Fibroblast of mammary gland (primary cell): ENCODE measurements at regions not wholly inside any gene's neighbourhood (a gene's known extent, or its start where the extent isn't known, plus 50 kb on each side); places are given as distances from the start of the nearest gene placed in this dataset.

ENCODE experiments used
- DNase-seq: peaks from one replicate; pipeline ENCODE4 v3.0.0-alpha.2; 2010; ENCODE audit warnings: low read depth
- H3K4me3 ChIP-seq: 2 replicates; pipeline ENCODE4 v1.5.1; 2011; ENCODE audit warnings: low read depth, mild to moderate bottlenecking, low read length, moderate library complexity; ENCODE audit not compliant: control insufficient read depth
- TF ChIP-seq, protein P1 (sequence below): conservative IDR thresholded peaks from 2 replicates; pipeline ENCODE4 v1.5.1; 2011; ENCODE audit warnings: low read depth, low read length, inconsistent platforms; ENCODE audit not compliant: control insufficient read depth, insufficient read depth

DNA sequence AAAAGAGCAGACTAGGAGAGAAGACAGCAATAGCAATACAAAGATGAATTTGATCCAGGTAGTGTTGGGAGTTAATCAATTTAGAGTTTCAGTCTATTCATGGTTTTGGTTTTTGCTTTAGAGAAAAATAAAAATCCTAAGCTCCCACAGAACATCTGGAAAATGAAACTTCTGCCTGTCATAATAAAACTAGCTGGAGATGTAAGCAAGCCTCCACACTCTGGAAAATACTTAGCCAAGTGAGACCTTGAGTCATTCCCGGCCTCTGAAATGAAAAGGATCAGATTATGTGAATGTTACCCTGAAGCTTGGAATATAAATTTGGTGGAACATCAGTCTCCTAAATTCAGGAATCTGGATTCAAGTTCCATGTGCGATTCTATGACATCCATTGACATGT lies 485.6 kb upstream of the SPRED2 start:
- TF ChIP-seq, protein P1, sequence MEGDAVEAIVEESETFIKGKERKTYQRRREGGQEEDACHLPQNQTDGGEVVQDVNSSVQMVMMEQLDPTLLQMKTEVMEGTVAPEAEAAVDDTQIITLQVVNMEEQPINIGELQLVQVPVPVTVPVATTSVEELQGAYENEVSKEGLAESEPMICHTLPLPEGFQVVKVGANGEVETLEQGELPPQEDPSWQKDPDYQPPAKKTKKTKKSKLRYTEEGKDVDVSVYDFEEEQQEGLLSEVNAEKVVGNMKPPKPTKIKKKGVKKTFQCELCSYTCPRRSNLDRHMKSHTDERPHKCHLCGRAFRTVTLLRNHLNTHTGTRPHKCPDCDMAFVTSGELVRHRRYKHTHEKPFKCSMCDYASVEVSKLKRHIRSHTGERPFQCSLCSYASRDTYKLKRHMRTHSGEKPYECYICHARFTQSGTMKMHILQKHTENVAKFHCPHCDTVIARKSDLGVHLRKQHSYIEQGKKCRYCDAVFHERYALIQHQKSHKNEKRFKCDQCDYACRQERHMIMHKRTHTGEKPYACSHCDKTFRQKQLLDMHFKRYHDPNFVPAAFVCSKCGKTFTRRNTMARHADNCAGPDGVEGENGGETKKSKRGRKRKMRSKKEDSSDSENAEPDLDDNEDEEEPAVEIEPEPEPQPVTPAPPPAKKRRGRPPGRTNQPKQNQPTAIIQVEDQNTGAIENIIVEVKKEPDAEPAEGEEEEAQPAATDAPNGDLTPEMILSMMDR: no peak
- DNase-seq: no peak
- no peak overlapping the region for H3K4me3 ChIP-seq

DNA sequence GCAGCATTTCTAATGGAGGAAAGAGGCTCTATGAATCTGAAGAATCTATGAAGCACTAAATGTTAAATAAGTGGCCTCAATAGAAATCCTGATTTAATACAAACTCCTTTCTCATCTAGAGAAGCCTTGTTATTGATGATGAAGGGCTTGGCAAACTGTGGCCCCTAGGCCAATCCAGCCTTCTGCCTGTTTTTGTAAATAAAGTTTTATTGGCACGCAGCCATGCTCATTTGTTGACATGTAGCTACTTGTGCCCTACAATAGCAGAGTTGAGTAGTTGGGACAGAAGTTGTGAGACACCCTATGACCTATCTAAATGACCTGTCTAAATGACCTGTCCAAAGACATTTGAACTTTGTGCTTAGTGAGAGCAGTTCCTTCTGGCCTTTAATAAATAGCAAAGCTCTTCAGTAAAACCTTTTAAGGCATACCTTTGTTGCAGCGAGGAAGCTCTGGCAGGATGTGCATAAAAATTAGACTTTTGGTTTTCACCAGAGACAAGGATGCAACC lies 484.4 kb upstream of the SPRED2 start:
- TF ChIP-seq, protein P1: no peak
- no peak overlapping the region for H3K4me3 ChIP-seq
- DNase-seq: no peak

DNA sequence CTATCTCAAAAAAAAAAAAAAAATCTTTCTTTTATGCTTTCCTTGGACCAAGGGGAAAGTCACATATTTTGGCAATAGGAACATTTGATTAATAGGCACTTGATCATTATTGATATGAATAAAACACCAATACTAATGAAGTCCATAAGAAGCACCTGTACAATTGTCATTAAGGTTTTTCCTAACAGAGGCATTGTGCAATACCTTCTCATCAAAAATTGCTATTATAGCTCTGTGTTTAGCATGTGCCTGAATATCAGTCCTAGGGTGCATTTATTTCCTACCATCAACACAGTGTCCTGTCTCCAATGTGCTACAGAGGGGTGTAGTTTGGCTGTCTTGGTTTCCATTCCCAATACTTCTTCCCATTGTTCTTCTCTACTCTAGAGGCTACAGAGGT lies 483.8 kb upstream of the SPRED2 start:
- no peak for DNase-seq
- H3K4me3 ChIP-seq: no peak overlapping the region
- TF ChIP-seq, protein P1: no peak

DNA sequence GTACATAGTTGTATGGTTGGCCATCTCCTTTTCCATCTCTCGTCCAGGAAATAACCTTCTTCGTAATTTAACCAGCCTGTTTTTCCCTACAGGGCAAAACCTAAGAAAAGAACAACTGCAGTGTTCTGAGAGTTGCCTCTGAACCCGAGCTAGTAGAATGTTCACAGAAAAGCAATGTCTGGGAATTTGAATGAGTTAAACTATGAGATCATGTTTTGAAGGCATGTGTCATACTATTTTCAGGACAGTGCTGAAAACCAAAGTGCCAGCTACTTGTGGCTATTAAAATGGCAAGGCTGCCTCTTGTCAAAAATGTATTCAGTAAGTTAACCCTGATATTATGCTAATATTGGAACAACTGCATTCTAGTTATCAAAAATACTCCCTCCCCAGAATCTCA lies 482.9 kb upstream of the SPRED2 start:
- H3K4me3 ChIP-seq: no peak overlapping the region
- TF ChIP-seq, protein P1: no peak
- no peak for DNase-seq

DNA sequence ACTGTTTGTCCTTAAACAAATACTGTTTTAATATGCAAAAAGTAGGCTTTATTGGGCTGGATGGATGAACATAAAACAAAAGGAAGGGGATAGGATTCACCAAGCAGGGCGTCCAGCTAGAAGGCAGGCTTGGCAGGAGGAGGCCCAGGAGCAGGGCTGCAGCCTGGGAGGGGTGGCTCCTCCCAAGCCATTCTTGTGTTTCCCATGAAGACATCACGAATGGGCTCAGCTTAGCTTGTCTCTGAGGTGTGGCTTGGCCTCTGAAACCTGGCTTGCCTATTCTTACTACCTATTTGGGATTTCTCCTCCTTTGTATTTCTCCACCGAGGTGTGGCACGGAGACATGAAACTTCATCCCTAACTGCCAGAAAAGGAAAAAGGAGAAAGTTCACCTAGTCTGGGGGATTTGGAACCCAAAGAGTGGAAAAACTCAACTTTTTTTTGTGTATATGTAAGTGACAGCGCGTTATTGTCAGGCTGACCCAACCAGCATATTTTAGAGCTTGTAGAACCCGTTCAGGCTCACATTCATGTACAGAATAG lies 481.9 kb upstream of the SPRED2 start:
- TF ChIP-seq, protein P1: no peak
- H3K4me3 ChIP-seq: no peak overlapping the region
- no peak for DNase-seq

DNA sequence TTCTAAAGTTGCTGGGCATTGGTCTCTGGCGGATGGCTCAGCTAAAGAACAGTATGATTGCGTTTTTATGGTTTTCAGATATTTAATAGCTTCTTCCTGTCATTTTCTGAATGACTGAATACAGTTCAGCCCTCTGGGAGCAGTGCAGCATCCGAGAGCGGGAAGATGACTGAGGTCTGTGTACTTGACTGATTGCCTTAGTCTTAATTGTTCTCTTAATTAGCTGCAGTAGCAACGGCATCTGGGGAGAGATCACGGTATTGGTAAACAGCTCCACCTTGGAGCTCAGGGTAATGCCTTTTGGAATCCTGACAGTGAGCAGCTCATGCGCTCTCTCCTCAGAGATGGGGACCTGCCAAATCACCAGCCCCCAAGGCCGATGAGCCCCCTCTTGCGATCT lies 481.4 kb upstream of the SPRED2 start:
- TF ChIP-seq, protein P1: no peak
- DNase-seq: no peak
- H3K4me3 ChIP-seq: no peak overlapping the region

DNA sequence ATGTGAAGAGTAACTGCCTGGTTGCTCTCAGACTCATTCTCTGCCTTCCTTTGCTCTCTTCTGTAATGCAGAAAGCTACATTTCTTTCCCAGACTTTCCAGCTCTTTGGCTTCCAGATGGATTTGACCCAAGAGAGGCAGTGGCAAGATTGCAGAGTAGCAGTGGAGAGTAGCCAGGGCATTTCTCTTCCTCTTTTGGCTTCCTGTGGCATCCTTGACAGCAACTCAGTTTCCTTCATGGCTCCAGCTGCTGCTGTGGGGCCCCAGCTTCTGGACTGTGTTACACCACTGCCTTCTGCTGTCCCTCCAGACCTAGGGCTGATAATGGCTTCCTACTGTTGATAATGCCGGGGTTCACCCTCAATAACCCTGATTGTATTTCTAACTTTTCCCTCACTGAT lies 469.4 kb upstream of the SPRED2 start:
- TF ChIP-seq, protein P1: no peak
- no peak for DNase-seq
- H3K4me3 ChIP-seq: no peak overlapping the region
